Cardiac fibroblast (primary cell): ENCODE measurements at regions not wholly inside any gene's neighbourhood (a gene's known extent, or its start where the extent isn't known, plus 50 kb on each side); places are given as distances from the start of the nearest gene placed in this dataset.
"Not testable (repeated sequence)": the region's sequence is repeated elsewhere in the genome, so short reads cannot be mapped to it uniquely, and the experiment has no call there.

Source experiments
- DNase-seq, 2 donors: peaks; one replicate each; pipeline versions ENCODE4 v3.0.0 to v3.0.0-alpha.2; 2010; ENCODE audit warnings: low read depth in 2 of 2
- H3K4me3 ChIP-seq, 2 donors: replicated peaks in 1 of 2; 1 replicate in 1 of 2; 2 replicates in 1 of 2; pipeline ENCODE4 v1.5.1; 2011; ENCODE audit warnings: low read depth in 2 of 2, low read length in 2 of 2, mild to moderate bottlenecking in 2 of 2, moderate library complexity in 1 of 2
- TF ChIP-seq, protein P1 (sequence below): IDR thresholded peaks from one replicate; pipeline ENCODE4 v1.5.1; 2011; ENCODE audit warnings: low read depth, mild to moderate bottlenecking, low read length, inconsistent platforms

GRCh38 chr2:107133412-107133811, 247.4 kb upstream of the ST6GAL2 start:
- no peak overlapping the region for H3K4me3 ChIP-seq
- DNase-seq, result no peak
- TF ChIP-seq, protein P1, sequence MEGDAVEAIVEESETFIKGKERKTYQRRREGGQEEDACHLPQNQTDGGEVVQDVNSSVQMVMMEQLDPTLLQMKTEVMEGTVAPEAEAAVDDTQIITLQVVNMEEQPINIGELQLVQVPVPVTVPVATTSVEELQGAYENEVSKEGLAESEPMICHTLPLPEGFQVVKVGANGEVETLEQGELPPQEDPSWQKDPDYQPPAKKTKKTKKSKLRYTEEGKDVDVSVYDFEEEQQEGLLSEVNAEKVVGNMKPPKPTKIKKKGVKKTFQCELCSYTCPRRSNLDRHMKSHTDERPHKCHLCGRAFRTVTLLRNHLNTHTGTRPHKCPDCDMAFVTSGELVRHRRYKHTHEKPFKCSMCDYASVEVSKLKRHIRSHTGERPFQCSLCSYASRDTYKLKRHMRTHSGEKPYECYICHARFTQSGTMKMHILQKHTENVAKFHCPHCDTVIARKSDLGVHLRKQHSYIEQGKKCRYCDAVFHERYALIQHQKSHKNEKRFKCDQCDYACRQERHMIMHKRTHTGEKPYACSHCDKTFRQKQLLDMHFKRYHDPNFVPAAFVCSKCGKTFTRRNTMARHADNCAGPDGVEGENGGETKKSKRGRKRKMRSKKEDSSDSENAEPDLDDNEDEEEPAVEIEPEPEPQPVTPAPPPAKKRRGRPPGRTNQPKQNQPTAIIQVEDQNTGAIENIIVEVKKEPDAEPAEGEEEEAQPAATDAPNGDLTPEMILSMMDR, result no peak

- no peak for DNase-seq
- TF ChIP-seq, protein P1, result no peak
- no peak overlapping the region for H3K4me3 ChIP-seq
Observed at GRCh38 chr2:107136733-107137132, 250.8 kb upstream of the ST6GAL2 start.

DNA sequence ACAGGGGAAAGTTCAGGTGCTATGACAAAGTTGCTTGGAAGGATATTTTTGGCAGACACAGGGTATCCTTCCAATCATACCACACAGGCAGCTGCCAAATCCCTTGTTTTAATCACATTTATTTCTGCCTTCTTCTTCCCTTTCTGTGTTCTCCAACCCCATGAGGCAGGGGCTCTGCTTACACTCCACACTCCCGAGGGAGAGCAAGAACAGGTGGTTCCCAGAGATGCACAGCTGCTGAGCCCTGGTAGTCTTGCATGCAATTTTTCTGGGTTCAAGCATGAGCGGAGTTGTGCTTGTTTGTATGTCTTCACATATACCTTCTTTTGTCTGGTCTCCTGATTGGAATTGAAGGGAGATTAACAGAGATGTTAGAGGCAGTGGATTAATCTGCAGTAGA, 251.7 kb upstream of the ST6GAL2 start:
- TF ChIP-seq, protein P1, result no peak
- no peak for DNase-seq
- H3K4me3 ChIP-seq, result no peak overlapping the region

DNA sequence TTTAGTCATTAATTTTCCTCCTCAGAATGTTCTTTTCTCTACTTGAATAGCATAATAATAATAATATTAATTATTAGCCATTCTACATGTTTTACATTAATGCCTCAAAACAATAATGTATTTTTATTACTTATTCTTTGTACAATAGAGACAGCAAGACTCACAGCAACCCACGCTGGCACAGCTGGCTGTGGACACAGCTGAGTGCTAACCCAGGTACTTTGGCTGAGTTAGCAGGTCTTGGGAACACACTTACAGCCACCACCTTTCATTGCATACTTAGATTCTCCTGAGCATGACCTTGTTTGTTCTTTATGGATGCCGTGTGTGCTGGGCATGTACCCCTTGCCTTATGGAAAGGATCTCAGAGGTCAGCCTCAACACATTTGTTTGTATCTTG, 260.2 kb upstream of the ST6GAL2 start:
- DNase-seq, result no peak
- TF ChIP-seq, protein P1, result no peak
- H3K4me3 ChIP-seq, result no peak overlapping the region

DNA sequence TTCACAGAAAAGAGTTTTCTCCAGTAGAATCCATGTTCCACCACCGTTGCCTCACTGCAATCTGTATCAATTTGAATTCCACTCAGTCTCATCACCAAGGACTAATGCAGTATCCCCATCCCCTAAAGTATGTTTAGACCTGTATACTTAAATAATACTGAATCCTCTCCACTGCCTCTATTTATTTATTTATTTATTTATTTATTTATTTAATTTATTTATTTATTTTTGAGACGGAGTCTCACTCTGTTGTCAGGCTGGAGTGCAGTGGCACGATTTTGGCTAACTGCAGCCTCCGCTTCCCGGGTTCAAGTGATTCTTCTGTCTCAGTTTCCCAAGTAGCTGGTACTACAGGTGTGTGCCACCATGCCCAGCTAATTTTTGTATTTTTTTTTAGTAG, 260.7 kb upstream of the ST6GAL2 start:
- not testable (repeated sequence) for DNase-seq, H3K4me3 ChIP-seq

DNA sequence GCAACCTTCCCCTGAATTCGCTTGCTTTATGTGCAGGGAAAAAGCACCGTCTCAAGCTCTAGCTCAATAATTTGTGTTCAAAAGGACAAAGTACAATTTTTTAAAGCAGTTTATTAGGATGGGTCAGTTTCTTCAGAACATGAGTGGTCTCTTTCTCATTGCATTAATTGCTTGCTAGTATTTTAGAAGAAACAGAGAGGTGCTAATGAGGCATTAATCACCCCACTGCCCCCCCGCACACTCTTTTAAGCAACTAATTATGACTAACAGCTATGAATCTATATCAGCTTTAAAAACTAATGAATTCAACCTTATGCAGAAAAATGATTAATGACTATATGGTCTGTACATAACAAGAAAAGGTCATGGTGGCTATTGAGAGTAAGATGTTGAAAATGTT, 262.1 kb upstream of the ST6GAL2 start:
- no peak overlapping the region for H3K4me3 ChIP-seq
- no peak for DNase-seq
- TF ChIP-seq, protein P1, result no peak

DNA sequence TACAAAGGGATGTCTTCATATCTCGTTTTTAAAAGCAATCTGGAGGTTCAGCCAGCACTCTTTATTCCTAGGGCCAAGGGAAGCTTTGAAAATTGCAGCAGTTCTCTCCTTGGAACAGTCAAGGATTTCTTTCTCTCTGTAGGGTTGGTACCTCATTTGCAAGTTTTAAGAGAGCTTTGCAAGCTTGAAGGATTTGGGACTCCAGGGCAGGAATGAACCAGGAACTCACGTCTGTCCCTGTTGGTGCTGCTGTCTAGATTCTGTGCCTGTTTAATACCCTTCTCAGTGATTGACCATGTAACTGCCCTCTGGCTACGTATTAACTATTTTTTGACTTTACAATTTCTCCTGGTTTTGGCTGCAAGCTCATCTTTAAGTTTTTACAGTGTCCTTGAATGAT, 262.5 kb upstream of the ST6GAL2 start:
- DNase-seq, result no peak
- no peak overlapping the region for H3K4me3 ChIP-seq
- TF ChIP-seq, protein P1, result no peak
